GM12878 (cell line): ENCODE measurements at regions not wholly inside any gene's neighbourhood (a gene's known extent, or its start where the extent isn't known, plus 50 kb on each side); places are given as distances from the start of the nearest gene placed in this dataset.

Experiments used
- ATAC-seq: fragments of 200-7000 bp; cut with Tn5 transposase; 3 replicates; pipeline ENCODE4 v1.9.1; 2020; ENCODE audit warnings: mild to moderate bottlenecking, moderate library complexity
- BruUV-seq: library from RNA; stranded (reverse); fragments of 400-500 nt; replicated peaks from 2 replicates; lab custom pipeline; 2021; lab: Mats Ljungman, UMichigan
- CTCF ChIA-PET: fragments of 300-600 bp; sonication (Branson Sonifier 250); formaldehyde crosslinking; extraction: SDS; loops from one replicate; lab custom pipeline; 2021; ENCODE audit warnings: inconsistent platforms; lab: Yijun Ruan, JAX
- POLR2A ChIA-PET: fragments of 350-600 bp; formaldehyde crosslinking; extraction: SDS; loops from one replicate; lab custom pipeline; 2021; ENCODE audit warnings: inconsistent platforms; lab: Charles Lee
- RAD21 ChIA-PET: fragments of 300-600 bp; sonication (Branson Sonifier 250); formaldehyde crosslinking; loops from one replicate; lab custom pipeline; 2023; ENCODE audit warnings: antibody characterized with exemption; ENCODE audit not compliant: unreplicated experiment; lab: Charles Lee
- SMC1A ChIA-PET: fragments of 300-600 bp; sonication (Branson Sonifier 250); formaldehyde crosslinking; loops from one replicate; lab custom pipeline; 2023; ENCODE audit not compliant: unreplicated experiment, uncharacterized antibody; lab: Charles Lee
- DNase-seq: peaks from one replicate; pipeline ENCODE4 v3.0.0-alpha.2; 2011; ENCODE audit warnings: low read depth, low spot score
- FAIRE-seq: peaks from 3 replicates; lab custom pipeline; 2011; peaks lifted over from hg19 to GRCh38; lab: Jason Lieb, UNC
- H2AFZ ChIP-seq: 2 replicates; pipeline ENCODE4 v1.6.0; 2011; ENCODE audit warnings: low read depth, low read length, control low read depth; ENCODE audit not compliant: control insufficient read depth
- H3K27ac ChIP-seq: 2 replicates; pipeline ENCODE4 v1.5.1; 2011; ENCODE audit warnings: control low read depth; ENCODE audit not compliant: control insufficient read depth, insufficient read depth
- H3K27me3 ChIP-seq, 2 experiments: replicated peaks in 1 of 2; 2 replicates each; pipeline versions ENCODE4 v1.6.0 to v1.6.1; 2011; ENCODE audit warnings: low read length in 1 of 2; ENCODE audit not compliant: control insufficient read depth in 2 of 2, insufficient read depth in 2 of 2
- H3K36me3 ChIP-seq, 2 experiments: 2 replicates each; pipeline ENCODE4 v1.5.1; 2011; ENCODE audit warnings: low read length in 1 of 2; ENCODE audit not compliant: control insufficient read depth in 2 of 2, insufficient read depth in 2 of 2
- H3K4me1 ChIP-seq: 2 replicates; pipeline ENCODE4 v1.6.1; 2011; ENCODE audit warnings: mild to moderate bottlenecking, low read length, moderate library complexity, mixed read lengths; ENCODE audit not compliant: control insufficient read depth, insufficient read depth
- H3K4me2 ChIP-seq: 2 replicates; pipeline ENCODE4 v1.6.0; 2011; ENCODE audit warnings: control low read depth; ENCODE audit not compliant: control insufficient read depth, insufficient read depth
- H3K4me3 ChIP-seq: fragments of 200-600 bp; sonication (generic); 2 replicates; pipeline ENCODE4 v1.5.1; 2016
- H3K79me2 ChIP-seq: 2 replicates; pipeline ENCODE4 v1.6.0; 2011; ENCODE audit warnings: low read length; ENCODE audit not compliant: control insufficient read depth, insufficient read depth
- H3K9ac ChIP-seq: 2 replicates; pipeline ENCODE4 v1.8.0; 2011; ENCODE audit warnings: low read length, control low read depth, mixed read lengths; ENCODE audit not compliant: control insufficient read depth, insufficient read depth
- H3K9me3 ChIP-seq: replicated peaks from 3 replicates; pipeline ENCODE4 v1.5.1; 2011; ENCODE audit warnings: mild to moderate bottlenecking, low read length; ENCODE audit not compliant: control insufficient read depth, insufficient read depth
- H4K20me1 ChIP-seq: 2 replicates; pipeline ENCODE4 v1.6.0; 2011; ENCODE audit not compliant: control insufficient read depth, insufficient read depth
- BACH1 ChIP-seq: fragments of 450-650 bp; IDR thresholded peaks from 2 replicates; pipeline ENCODE4 v1.6.1; 2017; ENCODE audit warnings: mild to moderate bottlenecking, borderline replicate concordance
- DPF2 ChIP-seq: fragments of 450-650 bp; IDR thresholded peaks from 2 replicates; pipeline ENCODE4 v1.6.1; 2017; ENCODE audit warnings: mild to moderate bottlenecking
- IKZF1 ChIP-seq: fragments of 450-650 bp; conservative IDR thresholded peaks from 2 replicates; pipeline ENCODE4 v1.6.1; 2017; ENCODE audit warnings: antibody characterized with exemption, mild to moderate bottlenecking
- MEF2B ChIP-seq: fragments of 450-650 bp; IDR thresholded peaks from 2 replicates; pipeline ENCODE4 v1.6.1; 2018; ENCODE audit warnings: mild to moderate bottlenecking, moderate library complexity; ENCODE audit not compliant: partially characterized antibody, poor library complexity, severe bottlenecking
- RB1 ChIP-seq: fragments of 450-650 bp; formaldehyde crosslinking; IDR thresholded peaks from 2 replicates; pipeline ENCODE4 v1.6.1; 2017; ENCODE audit warnings: mild to moderate bottlenecking, borderline replicate concordance
- SPI1 ChIP-seq: IDR thresholded peaks from 2 replicates; pipeline ENCODE4 v1.6.1; 2011; ENCODE audit warnings: low read depth, mild to moderate bottlenecking, low read length, moderate library complexity, borderline replicate concordance; ENCODE audit not compliant: insufficient read depth
- STAT1 ChIP-seq: fragments of 450-650 bp; conservative IDR thresholded peaks from 2 replicates; pipeline ENCODE4 v1.6.1; 2014; ENCODE audit warnings: antibody characterized with exemption, mild to moderate bottlenecking
- USF1 ChIP-seq: IDR thresholded peaks from 2 replicates; pipeline ENCODE4 v1.6.1; 2011; ENCODE audit warnings: borderline replicate concordance, low read depth, mild to moderate bottlenecking, moderate library complexity, mixed read lengths, low read length; ENCODE audit not compliant: insufficient read depth; ENCODE audit errors: extremely low read length
- ZBTB40 ChIP-seq: fragments of 450-650 bp; IDR thresholded peaks from 2 replicates; pipeline ENCODE4 v1.6.1; 2016; ENCODE audit warnings: mild to moderate bottlenecking, moderate library complexity, borderline replicate concordance
- ZNF274 ChIP-seq: IDR thresholded peaks from one replicate; pipeline ENCODE4 v1.8.0; 2011; ENCODE audit not compliant: insufficient read length, insufficient read depth
- WGBS: methylation state at CpG from one replicate; pipeline ENCODE4 v1.1.6; 2016; ENCODE audit warnings: low lambda C conversion rate; ENCODE audit not compliant: insufficient replicate concordance, insufficient coverage; ENCODE audit errors: missing lambda C conversion rate; 5-methylcytosine and 5-hydroxymethylcytosine counted together
- in situ Hi-C: fragments of 300-500 bp; cut with MboI; formaldehyde crosslinking; loops from 9 replicates; pipeline ENCODE4 v1.14.3; 2018; ENCODE audit warnings: mixed read lengths
- intact Hi-C: fragments of 100-400 bp; cut with micrococcal nuclease; formaldehyde crosslinking; loops from one replicate; pipeline ENCODE4 v1.14.2; 2022; ENCODE audit not compliant: unreplicated experiment
- TF ChIP-seq, protein P1 (sequence below): IDR thresholded peaks from 2 replicates; pipeline ENCODE4 v1.6.1; 2012; ENCODE audit warnings: low read depth, low read length, improper control_type of control experiment
- TF ChIP-seq, protein P2 (sequence below): fragments of 450-650 bp; IDR thresholded peaks from 2 replicates; pipeline ENCODE4 v1.6.1; 2017; ENCODE audit warnings: mild to moderate bottlenecking
- TF ChIP-seq, protein P3 (sequence below): fragments of 450-650 bp; formaldehyde crosslinking; IDR thresholded peaks from 2 replicates; pipeline ENCODE4 v1.4.0; 2022; ENCODE audit warnings: mild to moderate bottlenecking, moderate library complexity

DNA sequence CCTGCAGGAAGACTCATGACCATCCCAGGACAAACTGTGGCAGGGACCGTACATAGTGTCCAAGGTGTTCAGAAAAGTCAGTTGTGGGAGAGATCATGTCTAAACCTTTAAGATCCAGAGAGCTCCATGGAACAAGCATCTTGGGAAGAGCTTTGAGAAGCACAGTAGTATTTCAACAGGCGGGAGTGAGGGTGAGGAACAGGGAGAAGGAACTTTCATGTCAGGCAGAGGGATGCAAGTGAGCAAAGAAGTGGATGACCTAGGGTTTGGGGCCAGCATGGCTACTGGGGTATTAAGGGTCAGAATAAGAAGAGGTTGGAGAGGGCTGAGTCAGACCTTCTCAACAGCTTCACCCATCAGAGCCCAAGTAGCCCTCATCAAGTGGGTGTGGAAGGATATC lies 147.9 kb upstream of the ETV3 start (continued):
- TF ChIP-seq, protein P1, sequence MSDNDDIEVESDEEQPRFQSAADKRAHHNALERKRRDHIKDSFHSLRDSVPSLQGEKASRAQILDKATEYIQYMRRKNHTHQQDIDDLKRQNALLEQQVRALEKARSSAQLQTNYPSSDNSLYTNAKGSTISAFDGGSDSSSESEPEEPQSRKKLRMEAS, result no peak

GRCh38 chr1:157284451-157284850 lies 146.3 kb upstream of the ETV3 start:
- Histone ChIP-seq H3K36me3 (no peaks in the 10 kb centered on the region), H4K20me1 (no peaks in the 10 kb centered on the region), H3K4me1 (no peaks in the 10 kb centered on the region), H2AFZ (no peak overlapping the region), H3K27ac (no peak overlapping the region), H3K4me2 (no peak overlapping the region), H3K4me3 (no peak overlapping the region), H3K27me3 (no peaks in the 10 kb centered on the region; a peak in 2 of 4 replicates), H3K79me2 (no peaks in the 10 kb centered on the region), H3K9ac (no peak overlapping the region), H3K9me3 (no peaks in the 10 kb centered on the region; the same call in 2 of the 3 replicates)
- ChIA-PET CTCF (no interaction called here), POLR2A (no interaction called here), RAD21 (no interaction called here), SMC1A (no interaction called here)
- DNase-seq (no peak), ATAC-seq (no peak), FAIRE-seq (no peak)
- BruUV-seq, result no TSS peak
- in situ Hi-C loops, result no loop called here
- intact Hi-C loops, result no loop called here
- 0% methylated on average over 1 of the region's 1 CpG for WGBS
- TF ChIP-seq, protein P2, sequence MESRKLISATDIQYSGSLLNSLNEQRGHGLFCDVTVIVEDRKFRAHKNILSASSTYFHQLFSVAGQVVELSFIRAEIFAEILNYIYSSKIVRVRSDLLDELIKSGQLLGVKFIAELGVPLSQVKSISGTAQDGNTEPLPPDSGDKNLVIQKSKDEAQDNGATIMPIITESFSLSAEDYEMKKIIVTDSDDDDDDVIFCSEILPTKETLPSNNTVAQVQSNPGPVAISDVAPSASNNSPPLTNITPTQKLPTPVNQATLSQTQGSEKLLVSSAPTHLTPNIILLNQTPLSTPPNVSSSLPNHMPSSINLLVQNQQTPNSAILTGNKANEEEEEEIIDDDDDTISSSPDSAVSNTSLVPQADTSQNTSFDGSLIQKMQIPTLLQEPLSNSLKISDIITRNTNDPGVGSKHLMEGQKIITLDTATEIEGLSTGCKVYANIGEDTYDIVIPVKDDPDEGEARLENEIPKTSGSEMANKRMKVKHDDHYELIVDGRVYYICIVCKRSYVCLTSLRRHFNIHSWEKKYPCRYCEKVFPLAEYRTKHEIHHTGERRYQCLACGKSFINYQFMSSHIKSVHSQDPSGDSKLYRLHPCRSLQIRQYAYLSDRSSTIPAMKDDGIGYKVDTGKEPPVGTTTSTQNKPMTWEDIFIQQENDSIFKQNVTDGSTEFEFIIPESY, result no peak
- TF ChIP-seq USF1 (no peak), MEF2B (no peak), SPI1 (no peak), DPF2 (no peak), RB1 (no peak), ZBTB40 (no peak), STAT1 (no peak), IKZF1 (no peak), BACH1 (no peak), ZNF274 (no peak)
- TF ChIP-seq, protein P3, sequence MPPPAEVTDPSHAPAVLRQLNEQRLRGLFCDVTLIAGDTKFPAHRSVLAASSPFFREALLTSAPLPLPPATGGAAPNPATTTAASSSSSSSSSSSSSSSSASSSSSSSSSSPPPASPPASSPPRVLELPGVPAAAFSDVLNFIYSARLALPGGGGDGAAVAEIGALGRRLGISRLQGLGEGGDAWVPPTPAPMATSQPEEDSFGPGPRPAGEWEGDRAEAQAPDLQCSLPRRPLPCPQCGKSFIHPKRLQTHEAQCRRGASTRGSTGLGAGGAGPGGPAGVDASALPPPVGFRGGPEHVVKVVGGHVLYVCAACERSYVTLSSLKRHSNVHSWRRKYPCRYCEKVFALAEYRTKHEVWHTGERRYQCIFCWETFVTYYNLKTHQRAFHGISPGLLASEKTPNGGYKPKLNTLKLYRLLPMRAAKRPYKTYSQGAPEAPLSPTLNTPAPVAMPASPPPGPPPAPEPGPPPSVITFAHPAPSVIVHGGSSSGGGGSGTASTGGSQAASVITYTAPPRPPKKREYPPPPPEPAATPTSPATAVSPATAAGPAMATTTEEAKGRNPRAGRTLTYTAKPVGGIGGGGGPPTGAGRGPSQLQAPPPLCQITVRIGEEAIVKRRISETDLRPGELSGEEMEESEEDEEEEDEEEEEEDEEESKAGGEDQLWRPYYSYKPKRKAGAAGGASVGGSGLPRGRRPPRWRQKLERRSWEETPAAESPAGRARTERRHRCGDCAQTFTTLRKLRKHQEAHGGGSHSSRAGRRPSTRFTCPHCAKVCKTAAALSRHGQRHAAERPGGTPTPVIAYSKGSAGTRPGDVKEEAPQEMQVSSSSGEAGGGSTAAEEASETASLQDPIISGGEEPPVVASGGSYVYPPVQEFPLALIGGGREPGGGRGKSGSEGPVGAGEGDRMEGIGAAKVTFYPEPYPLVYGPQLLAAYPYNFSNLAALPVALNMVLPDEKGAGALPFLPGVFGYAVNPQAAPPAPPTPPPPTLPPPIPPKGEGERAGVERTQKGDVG (CRISPR knock-in tag), result no peak
